ENCODE measurements at regions not wholly inside any gene's neighbourhood (a gene's known extent, or its start where the extent isn't known, plus 50 kb on each side); places are given as distances from the start of the nearest gene placed in this dataset.

GRCh38 chr10:110444004-110444337, 53.7 kb upstream of the DUSP5 start:
- no peaks in the 10 kb centered on the region for H3K9me3 ChIP-seq (ENCODE audit: low read length)
- no TSS peak for BruUV-seq (replicated peaks)
- H3K4me2 ChIP-seq (ENCODE audit: low read depth, low read length) = no peak overlapping the region
- TF ChIP-seq ZBTB42 (CRISPR knock-in tag; IDR thresholded peaks at IDR 0.05) (no peak), ZMYM2 (CRISPR knock-in tag; IDR thresholded peaks at IDR 0.05) (no peak), CAMTA2 (CRISPR knock-in tag; IDR thresholded peaks at IDR 0.05; ENCODE audit: borderline replicate concordance) (no peak), SNAPC5 (CRISPR knock-in tag; IDR thresholded peaks at IDR 0.05; ENCODE audit: borderline replicate concordance) (no peak), TFAP4 (IDR thresholded peaks at IDR 0.05; ENCODE audit: borderline replicate concordance, low read depth) (no peak), SOX5 (CRISPR knock-in tag; IDR thresholded peaks at IDR 0.05; ENCODE audit: borderline replicate concordance) (no peak), ZNF451 (CRISPR knock-in tag; IDR thresholded peaks at IDR 0.05) (no peak), PHF20 (CRISPR knock-in tag; IDR thresholded peaks at IDR 0.05) (no peak), ZNF501 (CRISPR knock-in tag; IDR thresholded peaks at IDR 0.05) (no peak), MED1 (CRISPR knock-in tag; IDR thresholded peaks at IDR 0.05) (no peak), ZNF577 (CRISPR knock-in tag; IDR thresholded peaks at IDR 0.05; ENCODE audit: borderline replicate concordance, low read depth) (no peak)
- H3K9ac ChIP-seq (ENCODE audit: insufficient read depth, low read depth, low read length) = no peak overlapping the region
- H3K4me3 ChIP-seq (replicated peaks in 1 of 3; ENCODE audit: insufficient read depth in 1 of 3, low read depth in 2 of 3, low read length in 3 of 3) = no peak overlapping the region
- ChIA-PET CTCF (ENCODE audit: low intra/inter-chr PET ratio, low total read pairs) (no interaction called here), POLR2A (no interaction called here)
- FAIRE-seq (no peak), DNase-seq (ENCODE audit: low spot score) (no peak), ATAC-seq (no peak)
- H3K36me3 ChIP-seq (replicated peaks in 1 of 2; ENCODE audit: control insufficient read depth in 1 of 2, insufficient read depth in 2 of 2, low read length in 2 of 2) = no peaks in the 10 kb centered on the region
- in situ Hi-C loops (cut with HindIII; ENCODE audit: extremely low pct_ligation_motif_present, low pct_unique_long_range_greater_than_20kb) (no loop called here), intact Hi-C loops (cut with micrococcal nuclease; ENCODE audit: unreplicated experiment) (no loop called here)
- H3K4me1 ChIP-seq (ENCODE audit: insufficient read depth, low read length) = no peaks in the 10 kb centered on the region
- H3K79me2 ChIP-seq (ENCODE audit: insufficient read depth, low read length) = no peaks in the 10 kb centered on the region
- no peaks in the 10 kb centered on the region for H4K20me1 ChIP-seq (ENCODE audit: insufficient read depth, low read length)
- no peaks in the 10 kb centered on the region for H3K27me3 ChIP-seq (ENCODE audit: control insufficient read depth in 1 of 2, insufficient read depth in 2 of 2, low read length in 2 of 2)
- no peak overlapping the region for H2AFZ ChIP-seq (ENCODE audit: low read length)
- H3K27ac ChIP-seq (ENCODE audit: extremely low read length, insufficient read depth, low read length) = no peak overlapping the region

Data from HepG2 (cell line).